H9 (cell line): ENCODE measurements at regions not wholly inside any gene's neighbourhood (a gene's known extent, or its start where the extent isn't known, plus 50 kb on each side); places are given as distances from the start of the nearest gene placed in this dataset.

Source experiments
- DNase-seq: peaks from one replicate; pipeline ENCODE4 v3.0.0-alpha.2; 2017
- H2AFZ ChIP-seq: one replicate; pipeline ENCODE4 v1.6.1; 2013; ENCODE audit warnings: mild to moderate bottlenecking, low read length, control low read depth, moderate library complexity
- H2AK5ac ChIP-seq: 2 replicates; pipeline ENCODE4 v1.6.1; 2013; ENCODE audit warnings: low read length, control low read depth, mixed read lengths; ENCODE audit not compliant: insufficient read length
- H2BK120ac ChIP-seq: one replicate; pipeline ENCODE4 v1.6.1; 2013; ENCODE audit warnings: low read depth, mild to moderate bottlenecking, low read length, control low read depth, inconsistent platforms; ENCODE audit not compliant: poor library complexity, severe bottlenecking
- H2BK12ac ChIP-seq: 2 replicates; pipeline ENCODE4 v1.6.1; 2013; ENCODE audit warnings: low read length, control low read depth, mixed read lengths, low read depth; ENCODE audit not compliant: insufficient read length
- H2BK15ac ChIP-seq: 2 replicates; pipeline ENCODE4 v1.6.1; 2013; ENCODE audit warnings: low read depth, low read length, control low read depth
- H2BK20ac ChIP-seq: one replicate; pipeline ENCODE4 v1.6.1; 2013; ENCODE audit warnings: low read depth, mild to moderate bottlenecking, low read length, control low read depth, inconsistent platforms; ENCODE audit not compliant: poor library complexity, severe bottlenecking
- H2BK5ac ChIP-seq: 2 replicates; pipeline ENCODE4 v1.6.1; 2013; ENCODE audit warnings: low read length, control low read depth, mixed read lengths; ENCODE audit not compliant: insufficient read length
- H3K14ac ChIP-seq: 2 replicates; pipeline ENCODE4 v1.6.1; 2013; ENCODE audit warnings: low read length, control low read depth; ENCODE audit not compliant: insufficient read depth
- H3K18ac ChIP-seq: 2 replicates; pipeline ENCODE4 v1.6.1; 2013; ENCODE audit warnings: low read depth, mild to moderate bottlenecking, mixed read lengths, low read length, control low read depth; ENCODE audit not compliant: insufficient read length
- H3K23ac ChIP-seq: 2 replicates; pipeline ENCODE4 v1.6.1; 2013; ENCODE audit warnings: low read length, control low read depth, mixed read lengths, low read depth; ENCODE audit not compliant: insufficient read length
- H3K23me2 ChIP-seq: 2 replicates; pipeline ENCODE4 v1.6.1; 2013; ENCODE audit warnings: low read depth, mild to moderate bottlenecking, mixed read lengths, low read length, control low read depth; ENCODE audit not compliant: insufficient read length, poor library complexity, severe bottlenecking
- H3K27ac ChIP-seq: 2 replicates; pipeline ENCODE4 v1.5.1; 2013; ENCODE audit warnings: low read length, control low read depth, mixed read lengths, low read depth; ENCODE audit not compliant: insufficient read length
- H3K27me3 ChIP-seq: 2 replicates; pipeline ENCODE4 v1.6.1; 2013; ENCODE audit warnings: low read length, control low read depth, inconsistent platforms; ENCODE audit not compliant: insufficient read depth
- H3K4ac ChIP-seq: 2 replicates; pipeline ENCODE4 v1.6.1; 2013; ENCODE audit warnings: low read depth, mild to moderate bottlenecking, control low read depth, inconsistent platforms, low read length, moderate library complexity
- H3K4me1 ChIP-seq: 2 replicates; pipeline ENCODE4 v1.6.1; 2013; ENCODE audit warnings: low read length, control low read depth, inconsistent platforms; ENCODE audit not compliant: insufficient read depth
- H3K4me2 ChIP-seq: 2 replicates; pipeline ENCODE4 v1.6.1; 2013; ENCODE audit warnings: low read length, control low read depth, mixed read lengths; ENCODE audit not compliant: insufficient read length, insufficient read depth
- H3K56ac ChIP-seq: 2 replicates; pipeline ENCODE4 v1.6.1; 2013; ENCODE audit warnings: low read depth, mild to moderate bottlenecking, mixed read lengths, low read length, control low read depth; ENCODE audit not compliant: insufficient read length
- H3K79me1 ChIP-seq: 2 replicates; pipeline ENCODE4 v1.6.1; 2013; ENCODE audit warnings: low read depth, mild to moderate bottlenecking, moderate library complexity, low read length, control low read depth, inconsistent platforms; ENCODE audit not compliant: insufficient read depth, poor library complexity, severe bottlenecking
- H3K79me2 ChIP-seq: 2 replicates; pipeline ENCODE4 v1.6.1; 2013; ENCODE audit warnings: low read length, control low read depth, inconsistent platforms; ENCODE audit not compliant: insufficient read depth
- H3K9ac ChIP-seq: 2 replicates; pipeline ENCODE4 v1.6.1; 2013; ENCODE audit warnings: low read length, control low read depth, mixed read lengths; ENCODE audit not compliant: insufficient read length; ENCODE audit errors: extremely low read depth
- H3K9me3 ChIP-seq: one replicate; pipeline ENCODE4 v1.6.1; 2013; ENCODE audit warnings: low read depth, low read length, inconsistent platforms; ENCODE audit not compliant: control insufficient read depth
- H3T11ph ChIP-seq: one replicate; pipeline ENCODE4 v1.6.1; 2013; ENCODE audit warnings: mild to moderate bottlenecking, low read length, control low read depth, inconsistent platforms
- H4K20me1 ChIP-seq: one replicate; pipeline ENCODE4 v1.6.1; 2013; ENCODE audit not compliant: control insufficient read depth, insufficient read length, insufficient read depth
- H4K5ac ChIP-seq: 2 replicates; pipeline ENCODE4 v1.6.1; 2013; ENCODE audit warnings: low read depth, mild to moderate bottlenecking, mixed read lengths, low read length, control low read depth; ENCODE audit not compliant: insufficient read length
- H4K8ac ChIP-seq: replicated peaks from 2 replicates; pipeline ENCODE4 v1.6.1; 2013; ENCODE audit warnings: low read length, control low read depth, mixed read lengths, low read depth; ENCODE audit not compliant: insufficient read length
- H4K91ac ChIP-seq: 2 replicates; pipeline ENCODE4 v1.6.1; 2013; ENCODE audit warnings: low read depth, mild to moderate bottlenecking, moderate library complexity, mixed read lengths, low read length, control low read depth; ENCODE audit not compliant: insufficient read length
- H3K27ac Mint-ChIP-seq, 3 experiments: 2 replicates in 2 of 3; 3 replicates in 1 of 3; pipeline ENCODE4 v1.8.0; 2020 to 2021; ENCODE audit warnings: mixed read lengths in 3 of 3, mild to moderate bottlenecking in 1 of 3, moderate library complexity in 1 of 3
- H3K27me3 Mint-ChIP-seq: 2 replicates; pipeline ENCODE4 v1.8.0; 2021; ENCODE audit warnings: low read depth, mild to moderate bottlenecking, moderate library complexity, mixed read lengths
- H3K36me3 Mint-ChIP-seq, 3 experiments: 2 replicates in 2 of 3; 3 replicates in 1 of 3; pipeline ENCODE4 v1.8.0; 2020 to 2021; ENCODE audit warnings: low read depth in 3 of 3, mixed read lengths in 3 of 3; ENCODE audit not compliant: insufficient read depth in 1 of 3
- H3K4me1 Mint-ChIP-seq, 2 experiments: 2 replicates each; pipeline ENCODE4 v1.8.0; 2020; ENCODE audit warnings: mixed read lengths in 2 of 2
- H3K4me3 Mint-ChIP-seq, 2 experiments: 2 replicates in 1 of 2; 3 replicates in 1 of 2; pipeline ENCODE4 v1.8.0; 2020 to 2021; ENCODE audit warnings: mild to moderate bottlenecking in 2 of 2, mixed read lengths in 2 of 2, moderate library complexity in 1 of 2
- H3K9me3 Mint-ChIP-seq, 2 experiments: 2 replicates in 1 of 2; 3 replicates in 1 of 2; pipeline ENCODE4 v1.8.0; 2020; ENCODE audit warnings: mild to moderate bottlenecking in 2 of 2, mixed read lengths in 2 of 2, moderate library complexity in 1 of 2
- CTCF ChIP-seq: fragments of 200-600 bp; sonication (generic); conservative IDR thresholded peaks from 3 replicates; pipeline ENCODE4 v1.8.0; 2021; ENCODE audit warnings: antibody characterized with exemption, mild to moderate bottlenecking
- WGBS: extraction: QIAGEN DNeasy Blood & Tissue Kit; methylation state at CpG from one replicate; pipeline ENCODE4 v1.1.7; 2013; ENCODE audit warnings: missing lambda C conversion rate, low lambda C conversion rate, mixed read lengths; ENCODE audit not compliant: insufficient read length; ENCODE audit errors: extremely low coverage; 5-methylcytosine and 5-hydroxymethylcytosine counted together

DNA sequence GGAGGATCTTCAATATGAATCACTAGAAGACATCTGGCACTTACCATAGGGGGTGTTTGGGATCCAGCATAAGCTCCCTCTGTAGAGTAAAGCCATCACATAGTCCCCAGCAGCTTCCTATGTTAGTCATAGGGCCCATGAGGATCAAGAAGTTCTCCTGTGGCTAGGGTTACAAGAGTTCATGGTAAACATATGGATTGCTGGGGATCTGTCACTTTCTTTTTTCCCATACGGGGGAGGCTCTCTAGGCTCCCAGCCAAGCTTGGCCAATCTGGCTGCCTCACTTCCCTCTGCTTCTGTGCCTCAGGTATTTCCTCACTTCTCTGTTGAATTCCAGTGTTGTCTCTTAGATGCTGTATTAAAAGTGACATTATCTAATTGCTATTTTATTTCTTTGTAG is 597.9 kb downstream of the PDCD6IP start:
- no peak overlapping the region for H2BK20ac ChIP-seq
- H3K14ac ChIP-seq: no peak overlapping the region
- H3K18ac ChIP-seq: no peak overlapping the region
- TF ChIP-seq CTCF: no peak
- no peaks in the 10 kb centered on the region for H3K4me1 ChIP-seq
- H2BK5ac ChIP-seq: no peak overlapping the region
- no peak overlapping the region for H2AK5ac ChIP-seq
- no peak overlapping the region for H3K4ac ChIP-seq
- no peaks in the 10 kb centered on the region for H4K20me1 ChIP-seq
- DNase-seq: no peak
- H3K79me1 ChIP-seq: no peaks in the 10 kb centered on the region
- H3K56ac ChIP-seq: no peak overlapping the region
- H3K9me3 ChIP-seq: no peaks in the 10 kb centered on the region
- H3K27ac ChIP-seq: no peak overlapping the region
- H3T11ph ChIP-seq: no peak overlapping the region
- H4K5ac ChIP-seq: no peak overlapping the region
- H4K8ac ChIP-seq: no peak overlapping the region
- no peak overlapping the region for H3K27ac Mint-ChIP-seq
- H3K23ac ChIP-seq: no peak overlapping the region
- no peak overlapping the region for H2BK15ac ChIP-seq
- H3K4me1 Mint-ChIP-seq: no peaks in the 10 kb centered on the region
- no peak overlapping the region for H4K91ac ChIP-seq
- no peak overlapping the region for H3K4me2 ChIP-seq
- peaks cover 3 to 6% of the 10 kb centered on the region in 2 experiments; a peak in 2 of 5 replicates for H3K9me3 Mint-ChIP-seq
- H2BK12ac ChIP-seq: no peak overlapping the region
- peaks cover 2% of the 10 kb centered on the region; the same call in 1 of the 2 replicates for H3K27me3 Mint-ChIP-seq
- H3K4me3 Mint-ChIP-seq: no peak overlapping the region
- H3K9ac ChIP-seq: no peak overlapping the region
- H2AFZ ChIP-seq: no peak overlapping the region
- no peaks in the 10 kb centered on the region for H3K23me2 ChIP-seq
- no CpG with 5 or more reads among the region's 1 CpG for WGBS
- H3K79me2 ChIP-seq: no peaks in the 10 kb centered on the region
- H2BK120ac ChIP-seq: no peak overlapping the region
- peaks cover 0 to 1% (median 0%) of the 10 kb centered on the region in 3 experiments; a peak in 2 of 7 replicates for H3K36me3 Mint-ChIP-seq
- no peaks in the 10 kb centered on the region for H3K27me3 ChIP-seq
